B cell (primary cell): ENCODE measurements at regions not wholly inside any gene's neighbourhood (a gene's known extent, or its start where the extent isn't known, plus 50 kb on each side); places are given as distances from the start of the nearest gene placed in this dataset.

Experiments used
- ATAC-seq: fragments of 200-7000 bp; cut with Tn5 transposase; one replicate; pipeline ENCODE4 v1.10.0; 2021; ENCODE audit warnings: low read depth, mild to moderate bottlenecking, moderate number of reproducible peaks, moderate library complexity
- CTCF ChIA-PET: fragments of 350-600 bp; sonication (Branson Sonifier 250); formaldehyde crosslinking; loops from one replicate; lab custom pipeline; 2021; ENCODE audit warnings: antibody characterized with exemption, inconsistent platforms; lab: Charles Lee
- POLR2A ChIA-PET: fragments of 350-600 bp; sonication (Branson Sonifier 250); formaldehyde crosslinking; loops from one replicate; lab custom pipeline; 2021; ENCODE audit warnings: antibody characterized with exemption; lab: Charles Lee
- DNase-seq: peaks from one replicate; pipeline ENCODE4 v3.0.0; 2013
- H2AFZ ChIP-seq: 2 replicates; pipeline ENCODE4 v1.6.1; 2012; ENCODE audit warnings: mild to moderate bottlenecking, low read depth, low read length; ENCODE audit not compliant: insufficient read depth, poor library complexity, severe bottlenecking
- H3K27ac ChIP-seq, 2 donors: 1 replicate in 1 of 2; 2 replicates in 1 of 2; pipeline ENCODE4 v1.5.1; 2012 to 2013; ENCODE audit warnings: low read length in 2 of 2, mild to moderate bottlenecking in 2 of 2, moderate library complexity in 1 of 2
- H3K27me3 ChIP-seq, 4 experiments: fragments of 200-600 bp in 1 of 4; sonication (generic) in 1 of 4; replicated peaks in 1 of 4; 1 replicate in 2 of 4; 2 replicates in 2 of 4; pipeline versions ENCODE4 v1.6.1 to v1.7.0; 2013 to 2016; ENCODE audit warnings: low read length in 3 of 4, mild to moderate bottlenecking in 2 of 4, mixed read lengths in 1 of 4, moderate library complexity in 1 of 4; ENCODE audit not compliant: insufficient read depth in 4 of 4, control insufficient read depth in 3 of 4; ENCODE audit errors: control extremely low read depth in 1 of 4
- H3K36me3 ChIP-seq, 2 experiments: replicated peaks in 1 of 2; 1 replicate in 1 of 2; 2 replicates in 1 of 2; pipeline versions ENCODE4 v1.6.1 to v1.7.1; 2013; ENCODE audit warnings: low read length in 1 of 2; ENCODE audit not compliant: insufficient read depth in 2 of 2, control insufficient read depth in 1 of 2; ENCODE audit errors: control extremely low read depth in 1 of 2, extremely low read depth in 1 of 2
- H3K4me1 ChIP-seq, 2 donors: fragments of 200-600 bp in 1 of 2; sonication (generic) in 1 of 2; 1 replicate in 1 of 2; 2 replicates in 1 of 2; pipeline versions ENCODE4 v1.5.1 to v1.6.1; 2013 to 2017; ENCODE audit warnings: low read length in 2 of 2; ENCODE audit not compliant: control insufficient read depth in 2 of 2, insufficient read depth in 2 of 2
- H3K4me2 ChIP-seq: replicated peaks from 2 replicates; pipeline ENCODE3; 2012; ENCODE audit warnings: mild to moderate bottlenecking, low read depth, low read length; ENCODE audit not compliant: poor library complexity, severe bottlenecking
- H3K4me3 ChIP-seq, 5 experiments: fragments of 200-600 bp in 1 of 5; sonication (generic) in 1 of 5; 1 replicate in 3 of 5; 2 replicates in 2 of 5; pipeline versions ENCODE4 v1.5.1 to v1.7.0; 2011 to 2016; ENCODE audit warnings: low read length in 4 of 5, mild to moderate bottlenecking in 4 of 5, low read depth in 2 of 5, control low read depth in 1 of 5, moderate library complexity in 1 of 5; ENCODE audit not compliant: insufficient read depth in 1 of 5; ENCODE audit errors: control extremely low read depth in 1 of 5, extremely low read depth in 1 of 5
- H3K79me2 ChIP-seq: fragments of 200-600 bp; sonication (generic); one replicate; pipeline ENCODE4 v1.6.0; 2016; ENCODE audit warnings: low read length; ENCODE audit not compliant: control insufficient read depth, insufficient read depth
- H3K9ac ChIP-seq: fragments of 200-600 bp; sonication (generic); 2 replicates; pipeline ENCODE4 v1.6.1; 2017; ENCODE audit warnings: mild to moderate bottlenecking, low read length, moderate library complexity
- H3K9me3 ChIP-seq, 3 donors: one replicate each; pipeline versions ENCODE4 v1.6.1 to v1.7.1; 2013; ENCODE audit warnings: low read length in 2 of 3; ENCODE audit not compliant: control insufficient read depth in 2 of 3, insufficient read depth in 1 of 3; ENCODE audit errors: control extremely low read depth in 1 of 3
- H4K20me1 ChIP-seq: 2 replicates; pipeline ENCODE4 v1.6.0; 2012; ENCODE audit warnings: mild to moderate bottlenecking, low read length; ENCODE audit not compliant: insufficient read depth, control insufficient read depth, poor library complexity, severe bottlenecking
- H3K27ac Mint-ChIP-seq: one replicate; pipeline ENCODE4 v1.8.0; 2021; ENCODE audit warnings: mixed read lengths
- H3K27me3 Mint-ChIP-seq: one replicate; pipeline ENCODE4 v1.8.0; 2021; ENCODE audit warnings: mixed read lengths
- H3K4me1 Mint-ChIP-seq: one replicate; pipeline ENCODE4 v1.8.0; 2021; ENCODE audit warnings: mixed read lengths
- H3K4me3 Mint-ChIP-seq: one replicate; pipeline ENCODE4 v1.8.0; 2021; ENCODE audit warnings: mixed read lengths
- H3K9me3 Mint-ChIP-seq: one replicate; pipeline ENCODE4 v1.8.0; 2022; ENCODE audit warnings: mixed read lengths; ENCODE audit not compliant: insufficient read depth
- EZH2 ChIP-seq: IDR thresholded peaks from 2 replicates; pipeline ENCODE4 v1.6.1; 2012; ENCODE audit warnings: borderline replicate concordance, low read depth, mild to moderate bottlenecking, moderate library complexity, low read length; ENCODE audit not compliant: insufficient read depth, poor library complexity, severe bottlenecking
- WGBS: methylation state at CpG from one replicate; pipeline ENCODE4 v1.1.5; 2013; ENCODE audit warnings: missing lambda C conversion rate; ENCODE audit not compliant: insufficient coverage; 5-methylcytosine and 5-hydroxymethylcytosine counted together
- intact Hi-C: fragments of 100-400 bp; cut with micrococcal nuclease; formaldehyde crosslinking; loops from one replicate; pipeline ENCODE4 v1.10.0; 2022
- TF ChIP-seq, protein P1 (sequence below): fragments of 200-600 bp; IDR thresholded peaks from one replicate; pipeline ENCODE4 v1.8.0; 2022; ENCODE audit warnings: antibody characterized with exemption, mild to moderate bottlenecking

DNA sequence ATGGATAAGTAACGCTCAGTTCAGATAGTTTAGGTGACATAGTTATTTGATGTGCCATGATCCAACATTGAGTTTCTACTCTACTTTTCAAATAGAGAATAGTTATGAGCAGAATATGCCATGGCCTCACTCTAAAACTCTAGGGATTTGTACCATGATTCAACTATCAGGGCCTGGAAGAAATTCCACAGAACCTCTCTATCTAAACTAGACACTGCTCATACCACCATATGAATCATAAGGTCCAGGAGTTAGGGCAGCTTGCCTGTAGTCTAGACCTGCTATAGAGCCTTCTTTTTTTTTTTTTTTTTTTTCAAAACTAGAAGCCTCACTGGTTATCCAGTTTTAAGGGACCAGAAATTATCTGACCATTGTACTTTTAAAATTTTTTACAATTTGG is 571.8 kb upstream of the IMPG1 start:
- Histone ChIP-seq H3K4me3 (no peak overlapping the region), H3K4me2 (no peak overlapping the region), H4K20me1 (no peaks in the 10 kb centered on the region), H3K27ac (no peak overlapping the region), H3K36me3 (no peaks in the 10 kb centered on the region), H3K4me1 (no peaks in the 10 kb centered on the region), H2AFZ (no peak overlapping the region), H3K9me3 (peaks cover 0 to 4% (median 0%) of the 10 kb centered on the region in 3 donors), H3K9ac (no peak overlapping the region), H3K27me3 (no peaks in the 10 kb centered on the region), H3K79me2 (no peaks in the 10 kb centered on the region)
- ATAC-seq = no peak
- Mint-ChIP-seq H3K27me3 (no peaks in the 10 kb centered on the region), H3K4me3 (no peak overlapping the region), H3K27ac (no peak overlapping the region), H3K4me1 (no peaks in the 10 kb centered on the region), H3K9me3 (peaks cover 3% of the 10 kb centered on the region)
- no CpG with 5 or more reads among the region's 1 CpG for WGBS
- TF ChIP-seq, protein P1, sequence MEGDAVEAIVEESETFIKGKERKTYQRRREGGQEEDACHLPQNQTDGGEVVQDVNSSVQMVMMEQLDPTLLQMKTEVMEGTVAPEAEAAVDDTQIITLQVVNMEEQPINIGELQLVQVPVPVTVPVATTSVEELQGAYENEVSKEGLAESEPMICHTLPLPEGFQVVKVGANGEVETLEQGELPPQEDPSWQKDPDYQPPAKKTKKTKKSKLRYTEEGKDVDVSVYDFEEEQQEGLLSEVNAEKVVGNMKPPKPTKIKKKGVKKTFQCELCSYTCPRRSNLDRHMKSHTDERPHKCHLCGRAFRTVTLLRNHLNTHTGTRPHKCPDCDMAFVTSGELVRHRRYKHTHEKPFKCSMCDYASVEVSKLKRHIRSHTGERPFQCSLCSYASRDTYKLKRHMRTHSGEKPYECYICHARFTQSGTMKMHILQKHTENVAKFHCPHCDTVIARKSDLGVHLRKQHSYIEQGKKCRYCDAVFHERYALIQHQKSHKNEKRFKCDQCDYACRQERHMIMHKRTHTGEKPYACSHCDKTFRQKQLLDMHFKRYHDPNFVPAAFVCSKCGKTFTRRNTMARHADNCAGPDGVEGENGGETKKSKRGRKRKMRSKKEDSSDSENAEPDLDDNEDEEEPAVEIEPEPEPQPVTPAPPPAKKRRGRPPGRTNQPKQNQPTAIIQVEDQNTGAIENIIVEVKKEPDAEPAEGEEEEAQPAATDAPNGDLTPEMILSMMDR = no peak
- TF ChIP-seq EZH2 = no peak
- DNase-seq = no peak
- POLR2A ChIA-PET = no interaction called here
- CTCF ChIA-PET = no interaction called here
- intact Hi-C loops = no loop called here

DNA sequence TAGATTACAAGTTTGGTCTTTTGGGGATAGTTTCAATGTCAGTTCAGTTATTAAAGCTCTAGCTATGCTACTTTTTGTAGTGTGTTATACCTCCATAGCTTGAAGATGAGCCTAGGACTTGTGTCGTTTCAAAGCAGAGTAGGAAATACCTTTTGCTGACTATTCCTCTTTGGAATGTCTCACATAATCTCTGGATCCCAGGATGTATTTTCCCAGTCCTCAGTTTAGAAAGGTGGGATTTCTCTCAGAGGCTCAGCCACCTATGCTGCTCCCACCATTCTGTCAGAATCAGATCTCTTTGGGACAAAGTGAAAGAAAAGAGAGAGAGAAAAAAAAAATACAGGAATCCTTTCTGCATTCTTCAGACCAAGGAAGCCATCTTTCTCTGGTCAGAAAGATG is 567.5 kb upstream of the IMPG1 start:
- Histone ChIP-seq H3K36me3 (no peaks in the 10 kb centered on the region), H3K9me3 (peaks cover 0 to 4% (median 0%) of the 10 kb centered on the region in 3 donors), H3K4me1 (no peaks in the 10 kb centered on the region), H3K79me2 (no peaks in the 10 kb centered on the region), H3K9ac (no peak overlapping the region), H2AFZ (no peak overlapping the region), H3K4me3 (no peak overlapping the region), H4K20me1 (no peaks in the 10 kb centered on the region), H3K27ac (no peak overlapping the region), H3K27me3 (no peaks in the 10 kb centered on the region), H3K4me2 (no peak overlapping the region)
- WGBS = no CpG with 5 or more reads among the region's 1 CpG
- POLR2A ChIA-PET = no interaction called here
- no peak overlapping the region for H3K27ac Mint-ChIP-seq
- H3K4me1 Mint-ChIP-seq = no peaks in the 10 kb centered on the region
- CTCF ChIA-PET = no interaction called here
- no peak overlapping the region for H3K4me3 Mint-ChIP-seq
- peaks cover 4% of the 10 kb centered on the region for H3K9me3 Mint-ChIP-seq
- no peak for ATAC-seq
- no peaks in the 10 kb centered on the region for H3K27me3 Mint-ChIP-seq
- intact Hi-C loops = no loop called here
- DNase-seq = no peak
- TF ChIP-seq, protein P1 = no peak
- no peak for TF ChIP-seq EZH2
